Ishikawa (cell line): ENCODE measurements at regions not wholly inside any gene's neighbourhood (a gene's known extent, or its start where the extent isn't known, plus 50 kb on each side); places are given as distances from the start of the nearest gene placed in this dataset.

Experiments
- CEBPB ChIP-seq: IDR thresholded peaks from 2 replicates; pipeline ENCODE4 v1.6.1; 2012
- CREB1 ChIP-seq: IDR thresholded peaks from 2 replicates; pipeline ENCODE4 v1.6.1; 2012; ENCODE audit warnings: low read depth
- EGR1 ChIP-seq: IDR thresholded peaks from 2 replicates; pipeline ENCODE4 v1.6.1; 2012
- EP300 ChIP-seq: IDR thresholded peaks from 2 replicates; pipeline ENCODE4 v1.6.1; 2012; ENCODE audit warnings: borderline replicate concordance
- FOXM1 ChIP-seq: IDR thresholded peaks from 2 replicates; pipeline ENCODE4 v1.6.1; 2012; ENCODE audit warnings: low read depth, borderline replicate concordance
- MAX ChIP-seq: IDR thresholded peaks from 2 replicates; pipeline ENCODE4 v1.6.1; 2012
- NFIC ChIP-seq: IDR thresholded peaks from 2 replicates; pipeline ENCODE4 v1.6.1; 2012
- RAD21 ChIP-seq: IDR thresholded peaks from 2 replicates; pipeline ENCODE4 v1.6.1; 2012; ENCODE audit warnings: low read depth
- REST ChIP-seq: IDR thresholded peaks from 2 replicates; pipeline ENCODE4 v1.6.1; 2012; ENCODE audit warnings: low read depth, mild to moderate bottlenecking
- TAF1 ChIP-seq: IDR thresholded peaks from 2 replicates; pipeline ENCODE4 v1.6.1; 2012; ENCODE audit warnings: low read depth, mild to moderate bottlenecking
- TCF12 ChIP-seq: IDR thresholded peaks from 2 replicates; pipeline ENCODE4 v1.6.1; 2012; ENCODE audit warnings: low read depth
- TEAD4 ChIP-seq: IDR thresholded peaks from 2 replicates; pipeline ENCODE4 v1.6.1; 2012
- USF1 ChIP-seq: IDR thresholded peaks from 2 replicates; pipeline ENCODE4 v1.6.1; 2012
- YY1 ChIP-seq: IDR thresholded peaks from 2 replicates; pipeline ENCODE4 v1.6.1; 2012; ENCODE audit warnings: low read depth
- ZBTB7A ChIP-seq: IDR thresholded peaks from 2 replicates; pipeline ENCODE4 v1.6.1; 2012; ENCODE audit warnings: low read depth

- TF ChIP-seq ZBTB7A (no peak), NFIC (no peak), MAX (no peak), FOXM1 (no peak), CREB1 (no peak), EP300 (no peak), REST (no peak), TEAD4 (no peak), YY1 (no peak), TAF1 (no peak), EGR1 (no peak), USF1 (no peak), TCF12 (no peak), RAD21 (no peak), CEBPB (no peak)
Measured at GRCh38 chr10:3654496-3654895, 130.5 kb downstream of the KLF6 start.

- TF ChIP-seq FOXM1 (no peak), ZBTB7A (no peak)
Measured at GRCh38 chr10:3652886-3653285, 132.1 kb downstream of the KLF6 start.

GRCh38 chr10:3651969-3652653, 132.9 kb downstream of the KLF6 start:
- no peak for TF ChIP-seq ZBTB7A
- no peak for TF ChIP-seq TCF12
- no peak for TF ChIP-seq RAD21
- no peak for TF ChIP-seq REST

- TF ChIP-seq MAX (no peak), REST (no peak), CEBPB (no peak), NFIC (no peak), FOXM1 (no peak), CREB1 (no peak), TEAD4 (no peak), USF1 (no peak), EP300 (no peak), TAF1 (no peak), TCF12 (no peak), EGR1 (no peak), RAD21 (no peak), YY1 (no peak), ZBTB7A (no peak)
Measured at GRCh38 chr10:3648576-3648975, 136.4 kb downstream of the KLF6 start.

- no peak for TF ChIP-seq CREB1
- TF ChIP-seq EP300 = no peak
- TF ChIP-seq TEAD4 = no peak
- no peak for TF ChIP-seq NFIC
- no peak for TF ChIP-seq RAD21
- TF ChIP-seq YY1 = no peak
- TF ChIP-seq ZBTB7A = no peak
- no peak for TF ChIP-seq TCF12
- no peak for TF ChIP-seq REST
Measured at GRCh38 chr10:3648170-3648569, 136.8 kb downstream of the KLF6 start.
